ENCODE measurements at regions not wholly inside any gene's neighbourhood (a gene's known extent, or its start where the extent isn't known, plus 50 kb on each side); places are given as distances from the start of the nearest gene placed in this dataset.

DNA sequence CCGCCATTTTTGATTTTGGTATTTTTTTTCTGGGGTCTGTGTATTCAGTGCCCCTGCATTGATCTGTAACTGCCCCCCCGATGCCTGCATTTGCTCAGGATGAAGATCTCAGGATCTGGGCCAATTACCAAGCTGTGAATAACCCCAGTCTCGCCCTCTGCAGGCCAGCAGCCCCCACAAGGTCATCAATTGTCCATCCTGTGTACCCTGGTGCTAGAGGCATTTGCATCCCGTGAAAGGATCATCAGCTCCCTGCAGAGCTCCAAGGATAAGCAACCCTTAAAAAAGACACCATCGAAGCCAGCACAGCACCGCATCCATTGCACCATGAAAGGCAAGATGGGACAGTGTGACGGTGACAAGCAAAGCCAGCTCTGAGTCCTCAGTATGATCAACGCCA, 154.1 kb upstream of the KLHL29 start:
- TF ChIP-seq POLR2A (IDR thresholded peaks at IDR 0.05) (no peak), CTCF (IDR thresholded peaks at IDR 0.05) (no peak)
